Calu3 (cell line): ENCODE measurements at regions not wholly inside any gene's neighbourhood (a gene's known extent, or its start where the extent isn't known, plus 50 kb on each side); places are given as distances from the start of the nearest gene placed in this dataset.
"Not testable (repeated sequence)": the region's sequence is repeated elsewhere in the genome, so short reads cannot be mapped to it uniquely, and the experiment has no call there.

Experiments
- BruUV-seq: library from RNA; stranded (reverse); fragments of 400-500 nt; replicated peaks from 2 replicates; lab custom pipeline; 2021; lab: Mats Ljungman, UMichigan
- CTCF ChIA-PET: fragments of 300-600 bp; sonication (Branson Sonifier 250); formaldehyde crosslinking; loops from one replicate; lab custom pipeline; 2022; ENCODE audit warnings: antibody characterized with exemption; lab: Charles Lee
- DNase-seq: peaks from one replicate; pipeline ENCODE4 v3.0.0; 2022
- H3K27ac Mint-ChIP-seq: one replicate; pipeline ENCODE4 v1.8.0; 2022; ENCODE audit warnings: mixed read lengths; ENCODE audit not compliant: unreplicated experiment
- H3K27me3 Mint-ChIP-seq: one replicate; pipeline ENCODE4 v1.8.0; 2022; ENCODE audit warnings: mixed read lengths; ENCODE audit not compliant: unreplicated experiment
- H3K36me3 Mint-ChIP-seq: one replicate; pipeline ENCODE4 v1.8.0; 2022; ENCODE audit warnings: mild to moderate bottlenecking, moderate library complexity, mixed read lengths; ENCODE audit not compliant: insufficient read depth, unreplicated experiment
- H3K4me1 Mint-ChIP-seq: one replicate; pipeline ENCODE4 v1.8.0; 2022; ENCODE audit warnings: mild to moderate bottlenecking, low read depth, mixed read lengths; ENCODE audit not compliant: unreplicated experiment
- H3K4me3 Mint-ChIP-seq: one replicate; pipeline ENCODE4 v1.8.0; 2022; ENCODE audit warnings: mild to moderate bottlenecking, low read depth, moderate library complexity, mixed read lengths; ENCODE audit not compliant: unreplicated experiment
- H3K9me3 Mint-ChIP-seq: one replicate; pipeline ENCODE4 v1.8.0; 2022; ENCODE audit warnings: low read depth, mixed read lengths; ENCODE audit not compliant: unreplicated experiment
- intact Hi-C: fragments of 100-400 bp; cut with micrococcal nuclease; formaldehyde crosslinking; loops from one replicate; pipeline ENCODE4 v1.10.0; 2022; ENCODE audit not compliant: unreplicated experiment
- TF ChIP-seq, protein P1 (sequence below): fragments of 200-600 bp; IDR thresholded peaks from one replicate; pipeline ENCODE4 v1.8.0; 2022; ENCODE audit warnings: antibody characterized with exemption; ENCODE audit not compliant: unreplicated experiment

GRCh38 chr3:8313560-8314267 is 187.9 kb upstream of the LMCD1 start:
- no TSS peak for BruUV-seq
- intact Hi-C loops, result no loop called here
- TF ChIP-seq, protein P1, sequence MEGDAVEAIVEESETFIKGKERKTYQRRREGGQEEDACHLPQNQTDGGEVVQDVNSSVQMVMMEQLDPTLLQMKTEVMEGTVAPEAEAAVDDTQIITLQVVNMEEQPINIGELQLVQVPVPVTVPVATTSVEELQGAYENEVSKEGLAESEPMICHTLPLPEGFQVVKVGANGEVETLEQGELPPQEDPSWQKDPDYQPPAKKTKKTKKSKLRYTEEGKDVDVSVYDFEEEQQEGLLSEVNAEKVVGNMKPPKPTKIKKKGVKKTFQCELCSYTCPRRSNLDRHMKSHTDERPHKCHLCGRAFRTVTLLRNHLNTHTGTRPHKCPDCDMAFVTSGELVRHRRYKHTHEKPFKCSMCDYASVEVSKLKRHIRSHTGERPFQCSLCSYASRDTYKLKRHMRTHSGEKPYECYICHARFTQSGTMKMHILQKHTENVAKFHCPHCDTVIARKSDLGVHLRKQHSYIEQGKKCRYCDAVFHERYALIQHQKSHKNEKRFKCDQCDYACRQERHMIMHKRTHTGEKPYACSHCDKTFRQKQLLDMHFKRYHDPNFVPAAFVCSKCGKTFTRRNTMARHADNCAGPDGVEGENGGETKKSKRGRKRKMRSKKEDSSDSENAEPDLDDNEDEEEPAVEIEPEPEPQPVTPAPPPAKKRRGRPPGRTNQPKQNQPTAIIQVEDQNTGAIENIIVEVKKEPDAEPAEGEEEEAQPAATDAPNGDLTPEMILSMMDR, result no peak
- no peak for DNase-seq
- CTCF ChIA-PET, result interaction anchor here (0.6 to 1.1 kb wide), 2 partner anchors 12 to 623 kb away, joined by 3 to 4 read pairs; no protein-coding TSS in a partner anchor
- no peak overlapping the region for H3K4me3 Mint-ChIP-seq
- H3K36me3 Mint-ChIP-seq, result no peaks in the 10 kb centered on the region
- peaks cover 8% of the 10 kb centered on the region for H3K9me3 Mint-ChIP-seq
- no peaks in the 10 kb centered on the region for H3K4me1 Mint-ChIP-seq
- no peak overlapping the region for H3K27ac Mint-ChIP-seq
- no peaks in the 10 kb centered on the region for H3K27me3 Mint-ChIP-seq

DNA sequence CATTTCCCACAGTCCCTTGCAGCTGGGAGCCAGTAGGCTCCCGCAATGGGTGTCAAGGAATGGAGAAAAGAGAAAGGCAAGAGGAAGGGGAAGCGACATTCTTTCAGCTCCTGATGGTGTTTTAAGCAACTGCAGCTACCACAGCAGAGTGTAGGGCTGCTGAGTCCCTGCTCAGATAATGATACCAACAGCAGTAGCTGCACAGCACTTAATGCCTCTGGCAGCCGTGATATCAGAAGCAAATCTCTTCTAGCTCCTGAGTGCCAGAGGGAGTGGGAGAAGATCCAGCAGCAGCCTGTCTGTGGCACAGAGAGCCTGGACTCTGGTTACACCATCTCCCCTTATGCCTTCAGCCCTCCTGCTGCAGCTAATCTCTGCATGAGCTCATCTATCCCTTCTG is 186.1 kb upstream of the LMCD1 start:
- H3K9me3 Mint-ChIP-seq, intact Hi-C loops, BruUV-seq: not testable (repeated sequence)

GRCh38 chr3:8317661-8318649 is 183.7 kb upstream of the LMCD1 start:
- Mint-ChIP-seq H3K36me3 (no peaks in the 10 kb centered on the region), H3K27me3 (no peaks in the 10 kb centered on the region), H3K4me1 (no peaks in the 10 kb centered on the region), H3K4me3 (no peak overlapping the region), H3K27ac (no peak overlapping the region), H3K9me3 (no peaks in the 10 kb centered on the region)
- TF ChIP-seq, protein P1, result no peak
- CTCF ChIA-PET, result no interaction called here
- intact Hi-C loops, result no loop called here
- BruUV-seq, result no TSS peak
- DNase-seq, result no peak

More for the DNA sequence above, 186.1 kb upstream of the LMCD1 start:
- H3K36me3 Mint-ChIP-seq, H3K27me3 Mint-ChIP-seq, H3K4me1 Mint-ChIP-seq, CTCF ChIA-PET, DNase-seq, H3K27ac Mint-ChIP-seq, H3K4me3 Mint-ChIP-seq: not testable (repeated sequence)

- CTCF ChIA-PET, result no interaction called here
- no TSS peak for BruUV-seq
- H3K27ac Mint-ChIP-seq, result no peak overlapping the region
- intact Hi-C loops, result loop anchor here (5.0 kb wide), 1 partner anchor 182 kb away; the partner anchor contains the start of gene LMCD1
- H3K36me3 Mint-ChIP-seq, result no peaks in the 10 kb centered on the region
- H3K4me3 Mint-ChIP-seq, result no peak overlapping the region
- H3K9me3 Mint-ChIP-seq, result no peaks in the 10 kb centered on the region
- H3K4me1 Mint-ChIP-seq, result no peaks in the 10 kb centered on the region
- no peaks in the 10 kb centered on the region for H3K27me3 Mint-ChIP-seq
- TF ChIP-seq, protein P1, result no peak
- no peak for DNase-seq
Observed at GRCh38 chr3:8319935-8320634, 181.5 kb upstream of the LMCD1 start.
